ENCODE measurements at regions not wholly inside any gene's neighbourhood (a gene's known extent, or its start where the extent isn't known, plus 50 kb on each side); places are given as distances from the start of the nearest gene placed in this dataset.

DNA sequence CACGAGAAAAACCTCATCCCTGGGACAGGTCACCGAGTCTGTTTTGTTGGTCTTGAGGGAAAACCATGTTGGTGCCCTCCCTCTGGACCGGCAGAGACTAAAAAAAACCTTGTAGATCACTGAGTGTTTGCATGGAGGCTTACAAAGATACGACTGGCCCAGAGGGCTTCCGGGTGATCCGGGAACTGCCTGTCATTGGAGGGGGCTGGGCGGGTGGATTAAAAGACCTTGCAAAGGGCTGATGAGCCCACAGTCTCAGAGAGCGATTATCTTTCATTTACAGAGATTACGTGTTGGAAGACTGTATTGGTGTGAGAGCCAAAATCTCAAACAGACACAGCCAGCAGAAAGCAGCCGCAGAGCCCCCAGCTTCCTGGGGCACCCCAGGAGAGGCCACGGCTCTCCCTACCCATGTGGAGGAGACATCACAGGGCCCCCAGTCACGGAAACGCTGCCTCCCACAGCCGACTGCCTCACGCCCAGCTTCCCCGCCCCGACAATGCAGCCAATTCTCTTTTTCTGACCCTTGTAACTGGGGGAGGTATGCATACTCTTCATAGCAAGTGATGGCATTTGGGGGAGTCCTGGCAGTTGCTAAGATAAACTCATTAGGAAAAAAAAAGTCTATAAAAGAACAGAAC, 426.4 kb downstream of the CTTN start:
- DNase-seq (ENCODE audit: low spot score): no peak

DNA sequence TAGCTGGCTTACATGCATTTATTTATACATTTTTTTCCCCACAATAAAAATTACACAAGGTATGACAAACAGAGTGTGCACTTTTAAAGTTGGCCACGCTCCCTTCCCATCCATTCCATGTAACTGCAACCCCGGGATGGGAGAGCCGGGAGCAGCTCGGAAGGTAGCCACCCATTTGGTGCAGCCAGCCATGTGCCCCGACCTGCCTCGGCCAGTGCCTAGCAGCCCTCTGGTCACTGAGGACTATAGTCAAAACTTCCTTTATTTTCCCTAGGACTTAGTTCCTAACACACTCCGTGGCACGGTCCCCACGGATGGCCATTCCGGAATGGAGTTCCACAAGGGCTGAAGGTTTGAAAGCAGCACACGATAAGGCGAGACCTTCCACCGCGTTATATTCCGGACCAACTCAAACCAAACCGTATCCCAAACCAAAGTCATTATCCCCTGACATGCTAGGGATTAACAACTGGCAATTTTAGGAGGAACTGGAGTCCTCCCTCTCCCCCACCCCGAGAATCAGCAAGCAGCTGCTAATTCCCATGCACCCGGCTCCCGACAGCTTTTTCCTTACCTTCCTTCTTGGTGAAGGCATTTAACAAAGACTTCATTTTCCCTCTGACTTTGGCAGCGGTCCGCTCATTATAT, 426.4 kb downstream of the SHANK2 start:
- DNase-seq (ENCODE audit: low spot score): no peak

DNA sequence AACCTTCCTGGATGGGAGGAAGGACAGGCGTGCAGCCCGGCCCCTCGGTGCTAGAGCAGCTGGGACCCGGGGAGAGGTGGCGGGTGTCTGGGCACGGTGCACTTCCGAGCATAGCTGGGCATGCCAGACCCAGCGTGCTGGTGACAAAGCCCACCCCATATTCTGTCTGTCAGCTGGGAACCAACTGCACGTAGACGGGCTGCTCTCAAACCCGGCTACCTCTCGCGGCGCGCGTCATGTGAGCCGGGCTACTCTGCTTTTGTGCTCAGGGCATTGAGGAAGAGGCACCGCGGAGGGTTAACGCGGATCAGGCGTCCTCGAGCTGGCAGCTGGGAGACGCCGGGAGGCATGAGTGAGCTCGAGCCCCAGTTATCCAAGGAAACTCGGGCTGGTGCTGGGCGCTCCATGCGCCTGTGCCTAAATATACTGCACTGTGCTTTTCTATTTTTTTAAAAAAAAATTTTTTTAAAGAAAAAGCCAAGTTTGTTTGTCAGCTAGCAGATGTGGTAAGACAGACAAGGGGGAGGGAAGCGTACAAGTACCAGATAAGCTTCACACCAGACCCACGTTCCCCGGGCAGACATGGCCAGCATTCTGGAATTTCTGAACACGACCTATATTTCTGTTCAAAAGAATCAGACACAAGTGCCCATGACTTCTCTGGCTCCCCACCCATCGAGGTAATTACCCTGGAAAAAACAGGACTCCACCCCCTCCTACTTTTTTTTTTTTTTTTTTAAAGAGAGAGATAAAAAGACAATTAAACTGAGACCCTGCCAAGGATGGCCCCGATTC, 425.6 kb downstream of the SHANK2 start:
- DNase-seq (ENCODE audit: low spot score): peak; percentile 29

DNA sequence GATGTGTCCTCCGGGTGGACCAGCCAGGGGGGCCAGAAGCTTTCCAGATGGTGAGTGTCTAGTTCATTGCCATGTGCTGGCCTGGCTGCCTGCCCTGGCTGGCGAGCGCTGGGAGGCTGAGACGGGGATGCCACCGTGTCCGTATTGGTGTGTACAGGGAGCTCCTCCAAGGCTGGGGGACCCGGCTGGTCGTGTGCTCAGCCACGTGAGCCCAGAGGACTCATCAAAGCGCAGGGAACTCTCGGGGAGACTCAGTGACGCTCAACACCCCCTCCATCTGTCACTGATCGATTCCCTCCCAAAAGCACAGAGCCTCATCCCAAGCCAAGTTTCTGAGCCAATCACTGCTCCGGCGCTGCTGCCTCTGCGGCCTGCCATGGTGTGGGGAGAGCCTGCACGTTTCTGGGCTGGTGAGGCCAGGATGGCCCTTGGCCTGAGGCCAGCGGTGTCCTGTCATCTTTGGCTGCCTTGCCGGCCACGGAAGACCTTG, 423.7 kb downstream of the SHANK2 start:
- DNase-seq (ENCODE audit: low spot score): peak; percentile 48

DNA sequence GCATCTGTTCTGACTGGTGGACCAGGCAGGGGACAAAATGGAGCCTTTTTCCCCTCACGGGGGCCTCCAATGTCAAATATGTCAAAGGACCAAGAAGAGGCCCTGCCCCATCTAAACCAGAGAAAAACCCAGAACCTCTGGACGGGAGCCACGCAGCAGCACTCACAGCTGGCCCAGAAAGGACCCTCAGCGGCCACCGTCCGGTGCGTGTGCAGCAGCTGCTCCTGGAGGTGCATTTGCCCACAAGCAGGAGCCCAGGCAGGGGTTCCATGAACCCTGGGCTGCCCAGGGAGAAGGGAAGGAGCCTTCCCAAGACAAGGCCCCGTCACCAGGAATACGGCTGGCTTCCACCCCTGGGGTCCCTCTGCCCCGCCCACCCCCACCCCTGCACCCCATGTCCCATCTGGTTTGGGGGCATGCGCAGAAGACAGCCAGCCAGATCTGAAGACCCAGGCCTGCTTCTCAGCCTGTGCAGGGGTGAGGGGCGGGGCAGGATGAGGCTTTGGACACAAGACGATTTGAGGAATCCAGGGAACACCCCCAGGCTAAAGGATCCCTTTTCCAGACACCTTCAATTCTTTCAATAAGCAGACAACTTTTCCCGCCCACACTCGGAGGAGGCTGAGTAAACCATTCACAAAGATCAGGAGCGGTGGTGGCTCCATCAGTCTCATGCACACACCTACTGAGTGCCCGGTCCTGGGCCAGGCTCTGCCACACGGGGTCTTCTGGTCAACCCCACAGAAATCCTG, 423.1 kb downstream of the SHANK2 start:
- DNase-seq (ENCODE audit: low spot score): no peak

DNA sequence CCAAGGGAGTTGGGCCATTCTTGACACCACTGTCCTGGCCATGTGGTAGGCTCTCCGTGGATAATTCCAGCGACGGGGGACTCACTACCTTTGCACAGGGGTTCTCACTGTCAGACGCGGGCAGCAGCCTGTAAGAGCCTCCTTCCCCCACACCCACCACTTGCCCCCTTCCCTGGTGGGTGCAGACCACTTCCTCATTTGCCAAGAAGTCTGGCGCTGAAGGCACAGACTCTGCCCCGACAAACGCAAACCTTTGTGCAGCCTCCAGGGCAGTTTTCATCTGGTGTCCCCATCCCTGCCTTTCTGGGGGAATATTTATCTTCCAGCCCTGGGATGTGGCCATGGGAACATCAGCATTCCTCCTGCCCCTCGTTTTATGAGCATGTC, 422.5 kb downstream of the SHANK2 start:
- no peak for DNase-seq (ENCODE audit: low spot score)

DNA sequence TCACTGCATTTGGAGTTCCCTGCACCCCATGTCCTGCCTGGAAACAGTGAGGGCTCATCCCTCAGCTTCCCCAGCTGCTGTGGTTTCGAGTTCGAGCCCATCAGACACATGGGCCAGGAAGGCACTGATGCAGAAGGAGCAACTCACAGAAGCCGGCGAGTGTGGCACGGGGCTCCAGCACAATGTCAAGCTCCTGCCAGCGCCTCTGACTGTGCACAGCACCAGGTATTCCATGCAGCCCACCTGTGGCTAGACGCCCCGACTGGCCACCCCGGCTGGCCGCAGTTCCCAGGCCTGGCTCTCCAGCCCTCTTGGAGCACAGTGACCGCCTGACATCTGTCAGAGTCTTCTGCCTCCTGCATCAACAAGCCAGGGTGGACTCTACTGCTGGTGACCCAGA, 419.4 kb downstream of the SHANK2 start:
- DNase-seq (ENCODE audit: low spot score): no peak

DNA sequence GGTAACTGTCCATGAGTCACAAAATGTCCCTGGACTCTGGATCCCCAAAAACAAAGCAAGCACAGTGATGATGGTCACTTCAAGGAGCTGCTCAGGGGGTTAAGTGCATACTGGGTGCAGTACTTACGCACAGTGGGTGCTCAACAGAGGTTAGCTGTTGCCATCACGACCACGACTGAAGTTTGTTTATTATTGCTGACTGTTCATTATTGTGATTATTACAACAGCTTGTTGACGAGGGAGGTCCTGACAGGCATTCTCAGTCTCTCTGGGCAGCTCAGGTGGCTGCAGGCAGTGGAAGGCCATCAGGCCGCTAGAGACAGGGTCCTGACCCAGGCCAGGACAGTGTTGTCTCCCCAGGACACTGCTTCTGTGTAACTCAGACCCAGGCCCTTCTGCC, 418.8 kb downstream of the SHANK2 start:
- DNase-seq (ENCODE audit: low spot score): no peak

DNA sequence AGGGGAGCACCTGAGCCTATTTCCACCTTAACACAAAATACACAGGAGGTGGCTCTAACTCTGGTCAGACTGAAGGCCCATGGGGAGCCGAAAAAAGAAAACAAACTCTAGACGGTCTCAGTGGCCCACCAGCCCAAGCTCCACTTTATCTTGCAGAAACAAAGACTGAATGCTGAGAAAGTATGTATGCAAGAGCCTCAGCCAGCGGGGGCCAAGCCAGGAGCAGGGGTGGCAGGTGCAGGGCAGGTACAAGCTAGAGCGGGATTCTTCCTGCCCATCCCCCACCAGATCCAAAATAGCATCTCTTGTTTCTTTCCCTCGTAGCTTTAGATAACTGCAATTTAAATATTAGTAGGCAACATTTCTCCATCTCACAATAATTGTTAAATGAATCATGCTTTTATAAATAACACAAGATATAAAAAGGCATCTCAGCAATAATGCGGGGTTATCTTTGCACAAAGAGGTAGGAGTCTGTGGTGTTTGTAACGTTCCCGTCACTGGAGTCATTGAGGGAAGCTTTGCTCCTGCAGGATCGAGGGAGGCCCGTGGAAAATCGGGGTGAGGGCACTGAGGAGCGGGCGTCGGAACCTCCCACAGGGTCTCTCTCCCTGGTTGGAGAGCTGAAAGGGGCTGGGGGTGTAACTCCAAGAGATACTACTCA, 418.0 kb downstream of the SHANK2 start:
- no peak for DNase-seq (ENCODE audit: low spot score)

DNA sequence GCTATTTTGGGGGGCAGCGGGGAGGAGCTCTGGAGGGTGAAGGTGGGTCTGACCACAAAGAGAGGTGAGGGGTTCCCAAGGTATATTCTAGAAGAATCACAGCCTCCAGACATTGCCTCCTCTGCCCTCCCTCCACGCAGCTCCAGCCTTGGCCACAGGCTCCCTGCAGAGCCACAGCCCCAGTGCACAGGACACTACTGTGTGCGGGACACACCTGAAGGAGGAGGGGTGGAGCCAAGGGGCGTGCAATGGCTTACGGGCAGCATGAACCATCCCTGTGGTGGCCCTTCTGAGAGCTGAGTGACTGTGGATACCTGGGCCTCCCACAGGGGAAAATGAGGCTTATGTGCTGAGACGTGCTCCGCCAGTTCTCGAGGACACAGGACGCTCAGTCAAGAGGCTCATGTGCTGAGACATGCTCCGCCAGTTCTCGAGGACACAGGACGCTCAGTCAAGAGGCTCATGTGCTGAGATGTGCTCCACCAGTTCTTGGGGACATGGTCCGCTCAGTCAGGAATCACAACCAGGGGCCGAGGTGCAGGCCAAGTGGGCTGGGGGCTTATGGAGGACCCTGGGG, 417.3 kb downstream of the SHANK2 start:
- no peak for DNase-seq (ENCODE audit: low spot score)

DNA sequence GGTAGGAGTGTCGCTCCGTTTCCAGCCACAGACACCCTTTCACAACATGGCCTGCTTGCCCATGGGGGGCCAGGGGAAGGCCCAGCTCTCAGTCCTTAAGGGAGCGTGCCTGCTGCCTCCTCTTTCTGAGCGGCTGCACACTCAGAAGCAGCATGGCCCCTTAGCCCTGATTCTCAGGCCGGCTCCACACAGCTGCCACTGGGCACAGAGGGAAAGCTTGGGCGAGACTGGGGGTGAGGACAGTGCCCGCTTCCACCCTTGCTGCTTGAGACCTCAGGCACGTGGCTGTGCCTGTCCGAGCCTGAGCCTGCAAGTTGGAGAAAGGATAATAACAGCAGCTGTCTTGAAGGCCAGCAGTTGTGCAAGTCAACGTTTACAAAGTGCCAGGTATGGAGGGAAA, 416.3 kb downstream of the SHANK2 start:
- DNase-seq (ENCODE audit: low spot score): no peak

DNA sequence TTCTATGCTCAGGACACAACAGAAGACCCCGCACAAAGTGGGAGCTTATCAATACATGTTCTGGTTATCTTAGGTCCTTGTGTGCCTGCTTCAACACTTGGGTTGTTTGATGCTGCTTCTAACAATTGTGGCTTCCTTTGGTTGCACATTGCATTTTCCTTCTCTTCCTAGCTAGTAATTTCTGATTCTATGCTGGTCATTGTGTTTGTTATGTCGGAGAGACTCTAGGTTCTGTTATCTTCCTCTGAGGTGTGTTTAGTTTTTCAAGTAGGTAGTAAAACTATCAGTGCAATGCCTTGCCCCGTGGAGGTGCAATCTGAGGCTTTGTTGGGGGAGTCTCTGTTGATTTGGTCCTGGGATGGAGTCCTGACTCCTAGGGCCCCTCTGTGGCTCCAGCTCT, 414.2 kb downstream of the SHANK2 start:
- no peak for DNase-seq (ENCODE audit: low spot score)

DNA sequence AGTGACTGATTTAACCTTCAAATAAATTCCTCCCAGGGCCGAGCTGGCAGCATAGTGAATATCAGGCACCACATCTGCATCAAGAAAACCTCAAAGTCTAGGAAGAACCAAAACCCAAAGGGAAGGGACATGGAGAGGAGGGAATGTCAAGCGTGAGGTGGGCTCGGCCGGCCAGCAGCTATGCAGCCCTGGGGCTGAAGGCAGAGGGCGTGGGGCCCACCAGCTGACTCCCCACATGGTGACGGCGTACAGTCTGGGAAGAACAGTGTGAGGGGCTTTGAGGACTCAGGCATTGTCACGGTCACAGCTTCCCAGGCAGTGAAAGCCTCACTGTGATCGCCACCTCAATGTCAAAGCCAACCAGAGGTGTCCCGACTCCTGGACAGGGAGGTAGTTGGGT, 412.5 kb downstream of the SHANK2 start:
- no peak for DNase-seq (ENCODE audit: low spot score)

DNA sequence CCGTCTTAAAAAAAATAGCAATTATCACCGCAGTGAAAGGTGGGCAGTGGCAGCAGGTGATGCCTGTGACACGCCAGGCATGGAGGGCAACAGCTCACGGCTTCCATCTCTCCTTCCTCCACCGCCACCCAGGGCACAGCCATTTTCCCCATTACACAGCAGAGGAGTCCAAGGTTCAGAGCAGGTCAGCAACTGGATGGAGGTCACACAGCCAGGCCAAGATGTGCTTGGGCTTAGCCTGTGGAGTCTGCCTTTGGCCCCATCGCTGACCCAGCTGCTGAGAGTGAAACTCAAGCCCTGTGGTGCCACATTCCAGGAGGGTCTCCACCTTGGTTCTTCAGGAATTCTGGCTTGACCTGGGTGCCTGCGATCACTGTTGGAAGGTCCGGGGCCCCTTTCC, 411.1 kb downstream of the SHANK2 start:
- no peak for DNase-seq (ENCODE audit: low spot score)

DNA sequence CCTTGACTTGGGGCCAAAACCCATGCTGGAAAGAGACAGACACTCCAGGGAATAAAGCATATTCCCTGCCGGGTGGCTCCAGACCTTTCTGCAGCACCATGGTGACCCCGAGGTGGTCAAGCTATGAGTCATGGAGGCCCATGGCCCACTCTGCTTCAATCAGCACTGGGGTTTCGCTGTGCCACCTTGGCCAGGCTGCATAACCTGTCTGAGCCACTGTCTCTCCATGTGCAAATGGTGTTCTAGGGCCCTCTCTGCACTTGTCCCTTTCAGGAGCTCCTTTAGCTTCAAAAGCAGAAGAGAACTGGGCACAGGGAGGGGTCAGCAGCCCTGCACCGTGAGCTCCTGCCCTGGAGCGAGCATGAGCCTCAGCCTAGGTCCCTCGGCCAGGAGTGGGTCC, 410.1 kb downstream of the SHANK2 start:
- DNase-seq (ENCODE audit: low spot score): no peak

DNA sequence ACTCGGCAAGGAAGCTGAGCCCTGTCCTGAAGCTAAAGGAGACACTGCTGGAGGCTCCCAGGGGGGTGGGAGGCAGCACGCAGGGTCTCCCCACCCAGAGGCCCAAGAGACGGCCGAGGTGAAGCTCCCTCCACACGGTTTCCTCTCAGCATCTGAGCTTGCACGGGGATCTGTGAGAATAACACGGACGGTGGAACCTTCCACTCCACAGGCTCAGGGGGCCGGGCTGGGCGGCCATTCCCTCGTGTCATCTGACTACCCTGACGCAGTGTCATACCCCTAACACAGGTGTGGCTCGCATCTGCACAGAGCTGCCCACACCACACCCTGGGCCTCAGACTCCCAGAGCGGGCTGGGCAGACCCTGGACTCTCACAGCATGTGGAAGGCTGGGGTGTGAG, 409.7 kb downstream of the SHANK2 start:
- no peak for DNase-seq (ENCODE audit: low spot score)

DNA sequence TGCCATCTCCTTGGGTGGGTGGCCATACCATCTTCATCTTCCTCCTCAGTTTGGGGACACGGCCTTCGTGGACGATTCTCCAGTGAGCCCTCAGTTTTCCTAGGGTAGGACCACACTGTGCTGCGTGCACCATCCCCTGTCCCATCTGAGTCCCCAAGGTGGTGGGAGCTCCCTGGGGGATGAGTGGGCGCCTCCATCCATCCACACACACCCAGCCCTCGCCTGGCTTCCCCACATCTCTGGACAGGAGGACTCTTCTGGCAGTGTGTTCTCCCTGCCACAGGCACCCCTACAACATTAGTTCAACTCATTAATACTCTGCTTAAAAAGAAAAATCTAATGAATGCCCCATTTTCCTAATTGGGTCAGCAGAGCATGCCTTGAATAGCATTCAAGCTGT, 408.5 kb downstream of the SHANK2 start:
- DNase-seq (ENCODE audit: low spot score): no peak

DNA sequence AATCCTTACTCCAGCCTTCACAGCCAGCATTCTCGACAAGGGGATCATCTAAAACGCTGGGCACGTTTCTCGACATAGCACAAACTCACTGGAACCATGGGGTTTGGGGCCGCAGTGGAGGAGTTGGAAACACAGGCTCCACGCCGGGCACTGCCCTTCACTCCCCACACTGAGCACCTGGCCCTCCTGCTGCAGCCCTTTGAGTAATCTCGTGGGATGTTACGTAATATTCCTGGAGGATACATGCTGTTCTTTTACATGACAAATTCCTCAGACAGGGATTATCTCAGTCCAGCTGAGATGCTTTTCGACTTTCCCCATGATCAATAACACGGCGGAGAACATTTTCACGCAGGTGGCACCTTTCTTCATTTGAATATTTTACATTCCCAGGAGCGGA, 408.0 kb downstream of the SHANK2 start:
- no peak for DNase-seq (ENCODE audit: low spot score)

DNA sequence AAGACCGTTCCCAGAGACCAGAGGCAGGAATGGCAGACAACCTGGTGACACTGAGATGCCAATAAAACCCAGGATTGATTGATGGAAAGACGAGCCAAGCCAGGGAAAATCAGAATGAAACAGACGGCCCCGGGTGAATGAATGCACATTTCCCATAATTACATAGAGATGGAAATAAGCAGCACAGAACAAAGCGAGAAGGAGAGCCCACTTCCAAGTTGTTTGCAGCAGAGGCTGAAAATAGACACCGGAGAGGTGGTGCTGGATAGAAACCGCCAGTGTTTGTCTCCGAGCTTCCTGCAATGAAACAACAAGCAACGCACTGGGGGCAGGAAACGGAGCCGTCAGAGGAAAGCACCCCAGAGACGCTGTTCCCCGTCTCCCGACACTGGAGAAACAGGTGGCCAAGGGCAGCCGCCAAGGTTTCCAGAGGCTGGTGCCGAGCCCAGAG, 406.8 kb downstream of the SHANK2 start:
- DNase-seq (ENCODE audit: low spot score): no peak

DNA sequence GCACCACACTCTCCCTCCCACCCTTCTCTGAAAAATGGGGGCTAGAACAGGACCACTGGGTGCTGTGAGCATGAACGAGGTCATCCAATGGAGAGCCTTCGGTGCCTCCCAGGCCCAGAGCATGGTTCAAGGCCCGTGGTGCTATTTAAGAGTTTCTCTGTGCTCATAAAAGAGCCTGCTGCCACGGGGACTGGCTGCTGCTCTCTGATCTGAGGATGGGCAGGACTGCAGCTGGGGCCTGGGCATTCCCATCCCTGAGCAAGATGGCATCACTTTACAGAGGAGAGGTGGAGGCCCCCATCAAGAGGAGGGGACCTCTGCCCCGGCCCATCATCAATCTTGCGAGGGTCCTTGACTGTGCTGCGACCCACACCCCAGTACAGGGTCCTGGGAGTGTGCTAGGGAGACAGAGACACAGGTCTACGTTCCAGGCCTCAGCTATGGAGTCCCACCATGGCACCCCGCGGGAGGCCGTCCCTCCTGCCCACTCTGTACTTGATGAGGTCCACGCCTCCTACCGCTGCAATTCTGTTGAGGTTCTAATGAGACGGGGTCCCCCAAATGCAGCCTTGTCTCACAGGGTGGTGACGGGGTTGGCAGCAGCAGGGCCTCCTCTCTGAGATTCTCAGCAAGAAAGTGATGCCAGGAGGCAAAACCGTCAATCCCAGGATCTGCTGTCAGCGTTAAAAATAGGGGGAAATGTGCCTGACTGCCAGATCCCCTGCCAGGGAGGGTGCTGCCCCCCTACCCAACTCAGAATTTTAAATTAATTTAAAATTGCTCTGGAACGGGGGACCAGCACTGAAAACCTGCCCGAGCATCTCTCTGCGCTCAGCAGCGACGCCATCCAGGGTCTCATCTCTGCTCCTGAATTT, 405.4 kb downstream of the SHANK2 start:
- DNase-seq (ENCODE audit: low spot score): no peak

All from AG20443 (cell line).